GM21515 (cell line): ENCODE measurements at regions not wholly inside any gene's neighbourhood (a gene's known extent, or its start where the extent isn't known, plus 50 kb on each side); places are given as distances from the start of the nearest gene placed in this dataset.

Experiments used
- ATAC-seq: cut with Tn5 transposase; IDR thresholded peaks from one replicate; pipeline ENCODE4 v1.9.1; 2021; ENCODE audit not compliant: unreplicated experiment

DNA sequence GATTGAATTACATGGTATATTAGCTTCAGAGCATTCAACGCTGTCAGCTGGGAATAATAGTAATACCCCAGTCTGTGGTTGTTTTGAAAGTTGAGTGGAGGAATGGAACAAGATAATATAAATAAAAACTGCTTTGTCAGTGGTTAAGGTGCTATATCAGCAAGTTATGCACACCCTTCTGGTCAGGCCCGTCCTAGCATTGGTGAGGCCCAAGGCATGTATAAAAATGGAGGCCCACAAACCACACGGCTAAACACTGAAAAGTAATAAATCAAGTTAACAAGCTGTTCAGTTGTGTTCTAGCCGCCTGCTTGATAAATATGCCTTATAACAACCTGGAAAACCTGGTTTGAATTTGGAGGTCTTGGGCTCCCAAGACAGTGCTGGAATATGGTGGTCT, 77.4 kb downstream of the PSMG1 start:
- no peak for ATAC-seq

GRCh38 chr21:39105341-39105765, 77.9 kb downstream of the PSMG1 start:
- ATAC-seq: no peak

- no peak for ATAC-seq
Observed at GRCh38 chr21:39104911-39105310, 78.3 kb downstream of the PSMG1 start.

- ATAC-seq: no peak
Observed at GRCh38 chr21:39103689-39104088, 79.6 kb downstream of the PSMG1 start.

DNA sequence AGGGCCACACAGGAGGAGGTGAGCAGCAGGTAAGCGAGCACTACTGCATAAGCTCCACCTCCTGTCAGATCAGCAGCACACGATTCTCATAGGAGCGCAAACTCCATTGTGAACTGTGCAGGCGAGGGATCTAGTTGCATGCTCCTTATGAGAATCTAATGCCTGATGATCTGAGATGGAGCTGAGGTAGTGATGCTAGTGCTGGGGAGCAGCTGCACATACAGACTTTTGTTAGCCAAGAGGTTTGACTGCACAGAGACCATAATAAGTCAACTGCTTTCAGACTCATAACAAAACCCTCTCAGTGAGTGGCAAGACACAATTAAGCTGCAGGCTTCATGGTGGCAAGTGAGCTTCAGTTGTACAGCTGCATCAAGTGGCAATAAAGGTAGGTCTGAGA, 83.4 kb downstream of the PSMG1 start:
- no peak for ATAC-seq

DNA sequence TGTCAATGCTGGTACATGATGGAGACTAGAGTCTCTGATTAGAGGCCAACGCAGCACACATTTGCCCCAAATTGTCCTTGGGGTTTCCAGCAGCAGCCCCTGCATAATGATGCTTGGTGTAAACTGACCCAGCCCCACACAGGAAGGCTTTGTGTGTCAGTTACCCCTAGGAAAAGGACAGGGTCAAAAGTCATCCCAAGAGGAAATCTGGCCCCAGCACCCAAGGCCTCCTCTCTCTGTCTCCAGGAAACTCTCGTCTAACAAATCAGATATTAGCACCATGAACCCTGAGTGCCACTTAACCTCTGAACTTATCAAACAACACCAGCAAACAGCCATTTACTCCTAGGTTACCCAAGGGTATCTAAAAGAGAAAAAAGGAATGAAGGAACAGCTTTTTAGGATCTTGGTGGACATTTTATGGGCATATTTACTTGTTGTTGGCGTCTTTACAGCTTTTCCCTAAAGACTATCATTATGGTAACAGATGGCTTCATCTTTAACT, 84.5 kb downstream of the PSMG1 start:
- ATAC-seq: no peak

- ATAC-seq: no peak
Observed at GRCh38 chr21:39097981-39098380, 85.3 kb downstream of the PSMG1 start.

DNA sequence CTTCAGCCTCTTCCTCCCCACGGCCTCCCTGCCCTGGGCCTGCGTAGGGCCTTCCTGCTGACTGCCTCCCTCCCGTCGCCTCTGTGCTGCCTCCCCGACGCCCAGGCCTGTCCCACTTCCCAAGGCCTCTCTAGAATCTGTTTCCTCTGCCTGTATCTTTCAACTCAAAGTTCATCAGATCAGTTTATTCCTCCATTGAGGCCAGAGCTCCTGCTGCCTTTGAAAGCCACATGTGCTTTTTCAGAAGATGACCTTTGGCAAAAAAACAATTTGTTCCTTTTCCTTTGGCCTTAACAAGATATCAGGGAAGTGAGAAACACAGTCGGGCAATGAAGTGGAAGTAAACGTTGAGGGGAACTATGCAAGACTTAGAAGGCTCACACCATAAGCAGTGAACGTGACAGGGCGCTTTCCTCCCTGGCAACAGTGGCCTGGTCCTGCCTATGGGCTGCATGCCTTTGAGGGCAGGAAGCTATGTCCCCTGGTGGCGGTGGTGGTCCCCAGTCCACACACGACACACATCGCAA, 85.9 kb downstream of the PSMG1 start:
- ATAC-seq: no peak

GRCh38 chr21:39096754-39097153, 86.5 kb downstream of the PSMG1 start:
- ATAC-seq: no peak

GRCh38 chr21:39095681-39096080, 87.6 kb downstream of the PSMG1 start:
- no peak for ATAC-seq

- ATAC-seq: no peak
Observed at GRCh38 chr21:39094847-39095579, 88.2 kb downstream of the PSMG1 start.

DNA sequence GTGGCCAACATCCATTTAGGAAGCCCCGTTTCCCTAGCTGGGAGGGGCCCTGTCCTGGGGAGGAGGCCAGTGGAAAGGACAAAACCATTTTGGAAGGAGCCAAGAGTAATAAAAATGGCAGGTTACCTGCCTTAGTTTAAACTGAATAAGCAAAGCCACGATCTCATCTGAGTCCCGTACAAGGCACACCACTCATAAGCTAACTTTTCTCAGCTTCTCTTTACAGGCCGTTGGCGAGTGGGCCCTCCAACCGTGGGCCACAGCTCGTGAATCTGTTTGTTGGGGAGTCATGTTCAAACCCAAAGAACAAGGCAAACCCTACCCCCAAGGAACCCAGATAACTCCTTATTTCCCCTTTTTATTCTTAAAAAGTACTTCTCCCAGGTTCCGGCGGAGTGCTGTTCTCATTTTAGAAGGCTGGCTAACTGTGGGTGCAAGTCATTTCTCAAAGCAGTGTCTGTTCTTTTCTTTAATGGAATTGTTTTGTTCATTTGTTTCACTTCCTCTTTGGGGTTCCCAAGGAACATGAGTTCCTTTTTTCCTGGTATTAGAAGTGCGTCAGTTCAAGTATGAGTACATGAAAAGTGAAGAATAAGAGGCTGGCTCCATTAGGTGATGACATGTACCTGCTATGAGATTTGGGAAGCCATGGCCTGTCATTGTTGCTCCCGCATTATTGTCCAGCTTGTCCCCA, 89.0 kb downstream of the PSMG1 start:
- ATAC-seq: no peak

- no peak for ATAC-seq
Observed at GRCh38 chr21:39093526-39093925, 89.7 kb downstream of the PSMG1 start.

DNA sequence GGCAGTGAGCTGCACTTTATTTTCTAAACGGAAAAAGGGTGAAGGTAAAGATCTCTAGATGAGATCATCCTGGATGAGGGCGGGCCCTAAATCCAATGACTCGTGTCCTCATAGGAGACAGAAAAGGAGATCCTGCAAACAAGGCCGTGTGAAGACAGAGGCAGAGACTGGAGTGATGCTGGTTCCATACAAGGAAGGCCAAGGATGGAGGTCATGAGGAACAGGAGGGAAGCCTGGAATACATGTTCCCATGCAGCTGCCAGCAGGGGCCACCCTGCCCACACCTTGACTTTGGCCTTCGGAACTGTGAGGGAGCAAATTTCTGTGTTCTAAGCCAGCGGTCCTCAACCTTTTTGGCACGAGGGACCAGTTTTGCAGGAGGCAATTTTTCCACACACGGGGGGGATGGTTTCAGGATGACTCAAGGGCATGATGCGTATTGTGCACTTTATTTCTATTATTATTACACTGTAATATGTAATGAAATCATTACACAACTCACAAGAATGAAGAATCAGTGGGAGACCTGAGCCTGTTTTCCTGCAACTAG, 94.3 kb downstream of the PSMG1 start:
- no peak for ATAC-seq

- ATAC-seq: no peak
Observed at GRCh38 chr21:39088031-39088370, 95.2 kb downstream of the PSMG1 start.

DNA sequence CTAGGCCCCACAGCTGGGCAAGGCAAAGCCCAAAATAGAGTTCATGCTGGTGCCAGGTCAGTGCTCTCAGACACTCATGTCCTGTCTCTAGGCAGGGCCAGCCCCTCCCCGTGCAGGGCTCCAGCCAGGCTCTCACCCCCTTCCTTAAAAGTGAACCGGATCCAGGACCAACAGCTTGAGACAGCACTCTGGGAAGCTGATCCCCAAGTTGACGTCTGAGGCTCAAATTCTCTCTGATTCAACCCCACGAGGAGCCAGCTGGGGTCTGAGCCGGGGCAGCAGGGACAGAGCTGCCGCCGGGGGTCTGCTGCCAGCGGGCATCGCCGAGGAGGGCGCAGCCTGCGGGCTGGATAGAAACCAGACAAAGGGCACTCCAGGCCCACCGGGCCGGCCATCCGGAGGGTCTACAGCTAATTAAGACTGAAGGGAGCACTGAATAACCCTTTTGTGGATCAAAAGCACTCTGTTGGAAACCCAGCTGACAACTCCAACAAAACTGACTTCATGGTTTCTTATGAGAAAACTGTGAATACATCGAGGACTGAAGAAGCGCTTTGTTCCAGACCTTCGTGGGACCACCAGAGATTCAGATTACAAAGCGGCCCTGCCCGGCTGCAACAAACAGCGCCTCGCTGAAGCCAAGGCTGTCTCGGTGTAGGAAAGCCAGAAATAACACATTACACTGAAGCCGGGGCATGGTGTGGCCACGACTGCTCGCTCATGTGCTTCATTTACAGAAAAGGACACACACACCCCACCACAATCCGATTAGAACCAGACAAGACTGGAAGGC, 95.8 kb downstream of the PSMG1 start:
- no peak for ATAC-seq

DNA sequence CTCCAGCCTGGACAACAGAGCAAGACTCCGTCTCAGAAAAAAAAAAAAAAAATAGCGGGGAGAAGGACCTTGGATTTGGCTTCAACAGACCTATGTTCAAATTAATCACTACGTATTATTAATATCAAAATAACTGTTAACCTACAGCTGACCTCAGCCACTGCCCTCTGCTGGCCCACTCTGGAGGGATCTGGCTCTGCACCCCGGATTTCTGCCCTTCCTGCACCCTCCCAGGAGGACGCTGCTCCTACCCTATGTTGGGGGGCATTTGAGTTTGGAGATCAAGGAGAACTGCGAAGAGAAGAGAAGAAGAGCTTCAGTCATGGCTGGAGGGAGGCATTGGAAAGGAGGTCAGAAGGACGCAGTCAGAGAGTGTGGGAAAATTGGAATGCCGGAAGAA, 96.7 kb downstream of the PSMG1 start:
- no peak for ATAC-seq

DNA sequence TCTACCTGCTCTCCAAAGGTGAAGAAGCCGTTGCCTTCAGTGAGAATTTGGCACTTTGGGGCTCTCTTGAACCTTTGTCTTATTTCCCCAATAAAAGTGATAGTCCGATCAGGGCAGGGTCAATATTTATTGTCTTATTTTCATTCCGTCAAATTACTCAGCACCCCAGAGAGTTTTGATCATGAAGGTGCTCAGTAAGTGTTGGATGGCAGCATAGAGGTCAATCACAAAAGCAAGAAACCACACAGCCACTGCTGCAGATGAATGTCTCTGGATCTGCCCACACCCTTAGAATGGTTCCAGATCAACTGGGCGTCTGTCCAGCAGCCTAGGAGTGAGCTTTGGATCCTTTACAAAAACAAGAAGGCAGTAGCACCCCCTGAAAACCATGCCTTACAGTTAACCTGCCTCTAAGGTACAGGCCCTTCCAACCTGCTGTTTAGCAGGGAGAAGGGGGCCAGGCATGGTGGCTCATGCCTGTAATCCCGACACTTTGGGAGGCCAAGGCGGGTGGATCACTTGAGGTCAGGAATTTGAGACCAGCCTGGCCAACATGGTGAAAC, 97.3 kb downstream of the PSMG1 start:
- ATAC-seq: no peak

DNA sequence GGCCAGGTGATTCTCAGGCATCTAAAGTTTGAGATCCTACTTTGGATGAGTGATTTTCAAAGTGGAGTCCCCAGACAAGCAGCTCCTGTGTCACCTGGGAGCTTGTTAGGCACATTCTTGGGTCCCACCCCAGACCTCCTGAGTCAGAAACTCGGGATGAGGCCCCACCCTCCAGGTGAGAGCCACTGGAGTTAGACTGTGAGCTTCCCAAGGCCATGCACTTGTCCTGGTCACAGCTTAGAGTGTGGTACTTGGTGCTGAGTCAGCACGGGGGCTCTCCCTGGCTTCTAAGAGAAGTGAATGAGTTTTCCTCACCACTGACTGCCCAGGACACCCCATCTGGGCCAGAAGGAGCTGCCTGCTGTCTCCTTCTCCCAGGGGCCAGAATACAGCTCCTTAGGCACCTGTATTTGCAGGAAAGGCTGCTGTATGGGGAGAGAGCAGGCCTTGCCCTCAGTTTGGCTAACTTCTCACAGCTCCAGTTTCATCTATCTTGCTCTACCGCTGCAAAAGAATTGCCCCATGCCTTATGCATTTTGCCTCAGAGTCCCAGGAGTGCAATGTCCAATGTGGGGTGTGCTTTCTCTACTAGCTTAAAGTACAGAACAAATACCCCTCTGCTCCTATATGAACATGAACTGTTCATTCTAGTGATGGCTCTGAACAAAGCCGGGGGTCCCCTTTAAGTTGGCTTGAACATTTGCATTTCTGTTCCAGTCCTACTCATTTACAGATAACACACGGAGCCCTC, 98.1 kb downstream of the PSMG1 start:
- no peak for ATAC-seq

DNA sequence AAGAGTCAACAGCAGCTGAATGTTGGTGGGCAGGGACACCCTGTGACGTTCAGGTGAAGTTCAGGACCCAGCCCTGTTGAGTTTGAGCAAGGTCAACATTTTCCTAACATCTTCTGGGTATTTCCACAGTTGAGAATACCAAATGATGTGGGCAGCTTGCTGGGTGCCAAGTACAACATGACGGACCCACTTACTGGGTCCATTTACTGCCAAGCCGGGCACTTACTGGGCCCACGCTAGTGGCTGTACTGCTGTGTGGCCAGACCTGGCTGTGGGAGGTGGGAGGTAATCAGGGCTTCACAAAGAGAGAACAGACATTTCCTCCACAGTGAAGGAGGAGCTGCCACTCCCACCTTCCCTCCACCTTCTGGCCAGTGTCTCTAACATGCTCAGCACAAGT, 99.2 kb downstream of the PSMG1 start:
- no peak for ATAC-seq
